DOHH2 (cell line): ENCODE measurements at regions not wholly inside any gene's neighbourhood (a gene's known extent, or its start where the extent isn't known, plus 50 kb on each side); places are given as distances from the start of the nearest gene placed in this dataset.

Experiments
- H3F3A ChIP-seq: fragments of 200-600 bp; sonication (generic), shearing (Covaris generic); 2 replicates; pipeline ENCODE4 v1.6.0; 2016; ENCODE audit warnings: antibody characterized with exemption, mild to moderate bottlenecking; ENCODE audit not compliant: control insufficient read depth, insufficient read depth
- H3K27ac ChIP-seq: fragments of 200-600 bp; sonication (generic); 2 replicates; pipeline ENCODE4 v1.5.1; 2014; ENCODE audit warnings: low read depth, mild to moderate bottlenecking, low read length, moderate library complexity
- H3K27me3 ChIP-seq: fragments of 200-600 bp; sonication (generic); 2 replicates; pipeline ENCODE4 v1.6.1; 2014; ENCODE audit warnings: mild to moderate bottlenecking, low read length, mixed read lengths; ENCODE audit not compliant: control insufficient read depth
- H3K36me3 ChIP-seq: fragments of 200-600 bp; sonication (generic); 2 replicates; pipeline ENCODE4 v1.6.1; 2014; ENCODE audit warnings: mild to moderate bottlenecking, low read length, moderate library complexity, mixed read lengths; ENCODE audit not compliant: control insufficient read depth
- H3K4me1 ChIP-seq: fragments of 200-600 bp; sonication (generic); 2 replicates; pipeline ENCODE4 v1.6.1; 2014; ENCODE audit warnings: mild to moderate bottlenecking, low read length, mixed read lengths; ENCODE audit not compliant: control insufficient read depth
- H3K4me2 ChIP-seq: fragments of 200-600 bp; sonication (generic); 2 replicates; pipeline ENCODE4 v1.6.0; 2014; ENCODE audit warnings: mild to moderate bottlenecking, low read length, moderate library complexity
- H3K4me3 ChIP-seq: fragments of 200-600 bp; sonication (generic); 2 replicates; pipeline ENCODE4 v1.5.1; 2014; ENCODE audit warnings: mild to moderate bottlenecking, low read length, mixed read lengths
- H3K79me2 ChIP-seq: fragments of 200-600 bp; sonication (generic); 2 replicates; pipeline ENCODE4 v1.6.1; 2014; ENCODE audit warnings: mild to moderate bottlenecking, low read length, mixed read lengths; ENCODE audit not compliant: control insufficient read depth
- H3K9me2 ChIP-seq: fragments of 200-600 bp; sonication (generic); replicated peaks from 2 replicates; pipeline ENCODE4 v1.6.1; 2014; ENCODE audit warnings: mild to moderate bottlenecking, low read length, mixed read lengths; ENCODE audit not compliant: control insufficient read depth
- H3K9me3 ChIP-seq: fragments of 200-600 bp; sonication (generic); 2 replicates; pipeline ENCODE4 v1.6.1; 2014; ENCODE audit warnings: antibody characterized with exemption, low read length, mixed read lengths; ENCODE audit not compliant: control insufficient read depth, insufficient read depth
- H4K20me1 ChIP-seq: fragments of 200-600 bp; sonication (generic); 2 replicates; pipeline ENCODE4 v1.6.0; 2014; ENCODE audit warnings: low read depth, mild to moderate bottlenecking, antibody characterized with exemption, low read length, moderate library complexity; ENCODE audit not compliant: control insufficient read depth, insufficient read depth
- EZH2phosphoT487 ChIP-seq: fragments of 200-600 bp; sonication (generic); IDR thresholded peaks from 2 replicates; pipeline ENCODE4 v1.6.1; 2017; ENCODE audit warnings: borderline replicate concordance, mild to moderate bottlenecking, antibody characterized with exemption, low read length, moderate library complexity, mixed read lengths
- TF ChIP-seq, protein P1 (sequence below): fragments of 200-600 bp; sonication (generic); IDR thresholded peaks from one replicate; pipeline ENCODE4 v1.5.1; 2014; ENCODE audit warnings: antibody characterized with exemption, mild to moderate bottlenecking, low read depth, low read length; ENCODE audit not compliant: poor library complexity, severe bottlenecking

DNA sequence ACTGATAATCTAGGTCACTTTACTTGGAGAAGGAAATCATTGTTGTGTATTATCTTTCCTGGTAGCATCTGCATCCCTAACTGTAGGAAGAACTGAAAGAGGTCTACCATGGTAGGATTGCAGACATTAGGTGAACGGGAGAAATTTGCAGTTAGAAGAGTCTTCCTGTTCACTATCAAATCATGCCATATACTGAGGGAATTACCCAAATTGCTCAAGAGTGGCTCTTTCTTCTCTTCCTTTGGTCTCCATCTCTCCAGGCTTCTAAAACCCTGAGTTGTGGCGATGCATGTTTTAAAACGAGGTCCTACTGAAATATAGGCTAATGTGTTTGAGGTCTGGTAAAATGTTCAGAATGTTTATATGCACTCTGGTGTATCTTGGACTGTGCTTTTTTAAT lies 85.3 kb upstream of the HK2 start:
- no peak overlapping the region for H3K4me3 ChIP-seq
- H3K4me1 ChIP-seq = no peaks in the 10 kb centered on the region
- H3K27me3 ChIP-seq = peaks cover 16% of the 10 kb centered on the region
- H3K9me2 ChIP-seq = no peaks in the 10 kb centered on the region
- H3K9me3 ChIP-seq = no peaks in the 10 kb centered on the region
- no peaks in the 10 kb centered on the region for H4K20me1 ChIP-seq
- TF ChIP-seq EZH2phosphoT487 = no peak
- TF ChIP-seq, protein P1, sequence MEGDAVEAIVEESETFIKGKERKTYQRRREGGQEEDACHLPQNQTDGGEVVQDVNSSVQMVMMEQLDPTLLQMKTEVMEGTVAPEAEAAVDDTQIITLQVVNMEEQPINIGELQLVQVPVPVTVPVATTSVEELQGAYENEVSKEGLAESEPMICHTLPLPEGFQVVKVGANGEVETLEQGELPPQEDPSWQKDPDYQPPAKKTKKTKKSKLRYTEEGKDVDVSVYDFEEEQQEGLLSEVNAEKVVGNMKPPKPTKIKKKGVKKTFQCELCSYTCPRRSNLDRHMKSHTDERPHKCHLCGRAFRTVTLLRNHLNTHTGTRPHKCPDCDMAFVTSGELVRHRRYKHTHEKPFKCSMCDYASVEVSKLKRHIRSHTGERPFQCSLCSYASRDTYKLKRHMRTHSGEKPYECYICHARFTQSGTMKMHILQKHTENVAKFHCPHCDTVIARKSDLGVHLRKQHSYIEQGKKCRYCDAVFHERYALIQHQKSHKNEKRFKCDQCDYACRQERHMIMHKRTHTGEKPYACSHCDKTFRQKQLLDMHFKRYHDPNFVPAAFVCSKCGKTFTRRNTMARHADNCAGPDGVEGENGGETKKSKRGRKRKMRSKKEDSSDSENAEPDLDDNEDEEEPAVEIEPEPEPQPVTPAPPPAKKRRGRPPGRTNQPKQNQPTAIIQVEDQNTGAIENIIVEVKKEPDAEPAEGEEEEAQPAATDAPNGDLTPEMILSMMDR = no peak
- H3K27ac ChIP-seq = no peak overlapping the region
- H3K4me2 ChIP-seq = no peak overlapping the region
- no peaks in the 10 kb centered on the region for H3K79me2 ChIP-seq
- no peaks in the 10 kb centered on the region for H3F3A ChIP-seq
- no peaks in the 10 kb centered on the region for H3K36me3 ChIP-seq

DNA sequence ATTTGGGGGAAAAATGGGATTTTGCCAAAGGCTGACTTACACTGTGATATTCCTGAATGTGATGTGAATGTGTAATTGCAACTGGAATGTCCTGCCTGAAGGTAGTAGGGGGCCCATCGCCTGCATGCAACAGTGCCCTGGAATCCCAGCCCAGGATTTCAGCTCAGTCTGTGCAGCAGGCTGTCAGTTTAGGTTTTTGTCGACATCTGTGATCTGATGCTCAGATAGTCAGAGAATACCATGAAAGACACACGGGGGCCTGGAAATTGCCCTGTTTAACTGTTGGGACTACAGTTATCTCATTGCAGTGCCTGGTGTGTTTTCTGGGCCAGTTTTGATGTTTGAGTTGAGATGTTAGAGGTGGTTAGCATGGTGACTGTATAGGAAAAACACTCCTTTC lies 84.5 kb upstream of the HK2 start:
- no peaks in the 10 kb centered on the region for H3F3A ChIP-seq
- no peak overlapping the region for H3K27ac ChIP-seq
- no peak overlapping the region for H3K4me3 ChIP-seq
- H3K4me1 ChIP-seq = no peaks in the 10 kb centered on the region
- no peaks in the 10 kb centered on the region for H4K20me1 ChIP-seq
- peaks cover 16% of the 10 kb centered on the region for H3K27me3 ChIP-seq
- TF ChIP-seq EZH2phosphoT487 = no peak
- TF ChIP-seq, protein P1 = no peak
- no peaks in the 10 kb centered on the region for H3K9me3 ChIP-seq
- H3K4me2 ChIP-seq = no peak overlapping the region
- H3K36me3 ChIP-seq = no peaks in the 10 kb centered on the region
- no peaks in the 10 kb centered on the region for H3K9me2 ChIP-seq
- no peaks in the 10 kb centered on the region for H3K79me2 ChIP-seq

DNA sequence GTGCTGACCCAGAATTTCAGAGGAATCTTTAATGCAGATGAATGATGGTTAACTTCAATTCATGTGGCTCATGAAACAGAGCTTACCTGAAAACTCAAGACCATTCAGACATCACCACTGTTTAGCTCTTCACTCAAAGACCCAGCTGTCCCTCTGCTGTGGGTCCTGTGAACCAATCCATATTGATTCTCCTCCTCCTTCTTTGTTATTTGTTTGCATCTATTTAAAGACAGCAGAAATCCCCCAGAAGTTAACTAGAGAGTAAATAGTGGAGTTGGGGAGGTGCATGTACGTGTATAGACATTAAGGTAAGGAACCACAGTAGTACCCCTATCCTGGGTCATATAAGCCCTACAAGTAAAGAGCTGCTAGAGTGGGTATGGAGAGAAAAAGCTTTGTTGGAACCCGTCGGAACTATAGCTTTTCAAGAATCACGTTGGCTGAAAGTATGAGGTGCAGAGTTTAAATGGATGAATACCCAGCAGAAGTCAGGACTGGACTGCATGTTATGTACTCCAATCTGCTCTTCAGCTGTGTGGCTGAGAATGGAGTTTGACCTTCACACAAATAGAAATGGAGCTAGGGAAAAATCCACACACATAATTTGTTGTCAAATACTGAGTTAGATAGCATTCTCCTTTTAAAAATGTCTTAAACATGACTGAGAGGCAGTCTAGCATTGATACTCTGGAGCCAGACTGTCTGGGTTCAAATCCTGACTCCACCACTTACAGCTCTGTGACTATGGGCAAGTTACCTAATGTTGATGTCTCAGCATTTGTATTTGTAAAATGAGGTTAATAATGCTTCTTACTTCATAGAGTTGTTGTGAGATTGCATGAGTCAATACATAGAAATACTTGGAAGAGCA lies 81.7 kb upstream of the HK2 start:
- Histone ChIP-seq H3K4me3 (no peak overlapping the region), H4K20me1 (no peaks in the 10 kb centered on the region), H3K36me3 (no peaks in the 10 kb centered on the region), H3K4me1 (peaks cover 6% of the 10 kb centered on the region), H3K4me2 (no peak overlapping the region), H3K9me2 (no peaks in the 10 kb centered on the region), H3K9me3 (no peaks in the 10 kb centered on the region), H3K27ac (no peak overlapping the region), H3K27me3 (peaks cover 16% of the 10 kb centered on the region), H3F3A (no peaks in the 10 kb centered on the region), H3K79me2 (no peaks in the 10 kb centered on the region)
- TF ChIP-seq, protein P1 = no peak
- TF ChIP-seq EZH2phosphoT487 = no peak
